ENCODE measurements at regions not wholly inside any gene's neighbourhood (a gene's known extent, or its start where the extent isn't known, plus 50 kb on each side); places are given as distances from the start of the nearest gene placed in this dataset.

DNA sequence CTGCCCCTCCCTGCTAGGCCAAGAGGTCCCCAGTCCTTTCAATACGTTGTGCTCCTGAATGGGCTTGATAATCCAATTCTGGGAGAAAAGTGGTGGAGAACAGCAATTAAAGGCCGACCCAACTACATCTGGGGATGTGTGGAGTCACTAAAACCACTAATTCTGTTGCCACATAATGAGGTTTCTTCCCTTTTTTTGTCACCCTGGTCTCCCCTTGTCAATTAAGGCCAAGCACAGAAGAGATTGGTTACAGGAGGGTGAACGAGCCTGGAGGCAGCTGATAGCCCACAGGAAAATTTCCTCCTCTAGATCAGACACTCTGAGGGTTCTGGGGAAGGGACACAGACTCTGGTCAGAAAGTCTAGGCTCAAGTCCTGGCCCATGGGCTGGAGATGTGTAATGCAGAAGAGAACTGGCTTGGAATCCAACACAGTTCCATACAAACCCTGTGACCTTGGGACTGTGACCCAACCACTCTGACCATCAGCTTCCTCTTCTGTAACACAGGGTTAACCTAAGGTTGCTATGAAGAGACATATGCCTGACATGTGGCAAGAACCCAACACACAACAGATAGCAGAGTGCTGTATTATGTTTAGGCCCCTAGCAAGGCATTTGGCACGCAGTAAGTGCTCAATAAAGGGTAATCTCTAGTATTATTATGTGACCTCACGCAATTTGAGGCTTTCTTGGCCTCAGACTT is 146.4 kb downstream of the CHST1 start:
- TF ChIP-seq, protein P1, sequence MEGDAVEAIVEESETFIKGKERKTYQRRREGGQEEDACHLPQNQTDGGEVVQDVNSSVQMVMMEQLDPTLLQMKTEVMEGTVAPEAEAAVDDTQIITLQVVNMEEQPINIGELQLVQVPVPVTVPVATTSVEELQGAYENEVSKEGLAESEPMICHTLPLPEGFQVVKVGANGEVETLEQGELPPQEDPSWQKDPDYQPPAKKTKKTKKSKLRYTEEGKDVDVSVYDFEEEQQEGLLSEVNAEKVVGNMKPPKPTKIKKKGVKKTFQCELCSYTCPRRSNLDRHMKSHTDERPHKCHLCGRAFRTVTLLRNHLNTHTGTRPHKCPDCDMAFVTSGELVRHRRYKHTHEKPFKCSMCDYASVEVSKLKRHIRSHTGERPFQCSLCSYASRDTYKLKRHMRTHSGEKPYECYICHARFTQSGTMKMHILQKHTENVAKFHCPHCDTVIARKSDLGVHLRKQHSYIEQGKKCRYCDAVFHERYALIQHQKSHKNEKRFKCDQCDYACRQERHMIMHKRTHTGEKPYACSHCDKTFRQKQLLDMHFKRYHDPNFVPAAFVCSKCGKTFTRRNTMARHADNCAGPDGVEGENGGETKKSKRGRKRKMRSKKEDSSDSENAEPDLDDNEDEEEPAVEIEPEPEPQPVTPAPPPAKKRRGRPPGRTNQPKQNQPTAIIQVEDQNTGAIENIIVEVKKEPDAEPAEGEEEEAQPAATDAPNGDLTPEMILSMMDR (IDR thresholded peaks at IDR 0.05): no peak
- TF ChIP-seq POLR2A (IDR thresholded peaks at IDR 0.05): no peak
